GM12872 (cell line): ENCODE measurements at regions not wholly inside any gene's neighbourhood (a gene's known extent, or its start where the extent isn't known, plus 50 kb on each side); places are given as distances from the start of the nearest gene placed in this dataset.

Experiments used
- CTCF ChIP-seq: IDR thresholded peaks from 3 replicates; pipeline ENCODE4 v1.5.1; 2011; ENCODE audit warnings: low read depth, mild to moderate bottlenecking, low read length, moderate library complexity; ENCODE audit not compliant: insufficient read depth

- no peak for TF ChIP-seq CTCF
Observed at GRCh38 chr5:2489306-2489705, 262.2 kb downstream of the IRX2 start.

GRCh38 chr5:2488593-2488992, 262.9 kb downstream of the IRX2 start:
- no peak for TF ChIP-seq CTCF

GRCh38 chr5:2487152-2487763, 264.2 kb downstream of the IRX2 start:
- no peak for TF ChIP-seq CTCF

- TF ChIP-seq CTCF: no peak
Observed at GRCh38 chr5:2486373-2486772, 265.1 kb downstream of the IRX2 start.

GRCh38 chr5:2482778-2483177, 268.7 kb downstream of the IRX2 start:
- TF ChIP-seq CTCF: no peak

- TF ChIP-seq CTCF: no peak
Observed at GRCh38 chr5:2480871-2481270, 270.6 kb downstream of the IRX2 start.

GRCh38 chr5:2475902-2476301, 275.6 kb downstream of the IRX2 start:
- TF ChIP-seq CTCF: no peak
